ENCODE measurements at regions not wholly inside any gene's neighbourhood (a gene's known extent, or its start where the extent isn't known, plus 50 kb on each side); places are given as distances from the start of the nearest gene placed in this dataset.
"Not testable (repeated sequence)": the region's sequence is repeated elsewhere in the genome, so short reads cannot be mapped to it uniquely, and the experiment has no call there.

DNA sequence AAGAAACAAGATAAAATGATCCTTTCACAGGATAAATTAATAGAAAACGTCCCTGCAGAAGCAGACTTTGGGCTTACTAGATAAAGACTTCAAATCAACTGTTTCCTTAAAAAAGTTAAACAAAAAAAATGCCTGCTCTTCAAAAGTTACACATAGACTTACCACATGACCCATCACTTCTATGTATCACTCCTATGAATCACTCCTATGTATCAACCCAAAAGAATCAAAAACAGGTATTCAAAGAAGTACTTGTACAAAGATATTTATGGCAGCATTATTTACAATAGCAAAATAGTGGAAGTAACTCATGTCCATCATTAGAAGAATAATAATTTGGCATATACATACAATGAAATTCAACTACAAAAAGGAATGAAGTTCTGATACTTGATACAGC, 56.3 kb upstream of the PRDM9 start:
- no peak for DNase-seq

DNA sequence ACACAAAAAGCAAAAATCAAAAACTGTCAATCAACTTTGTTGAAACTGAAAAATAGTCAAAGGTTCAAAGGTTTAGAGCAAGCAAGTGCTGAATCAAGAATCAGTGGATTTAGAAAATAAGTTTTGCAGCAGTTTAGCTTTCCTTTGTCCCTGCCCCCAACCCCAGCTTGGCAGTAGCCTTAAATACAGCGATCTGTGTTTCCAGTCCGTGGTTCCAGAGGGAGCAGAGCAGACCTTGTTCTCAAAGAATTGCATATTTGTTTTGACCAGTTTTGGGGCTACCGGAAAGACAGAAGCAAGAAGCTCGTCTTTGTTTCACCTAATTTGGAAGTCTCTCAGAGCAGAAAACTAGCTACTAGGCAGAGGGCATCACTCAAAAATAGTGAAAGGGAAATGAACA, 57.2 kb upstream of the PRDM9 start:
- no peak for DNase-seq

DNA sequence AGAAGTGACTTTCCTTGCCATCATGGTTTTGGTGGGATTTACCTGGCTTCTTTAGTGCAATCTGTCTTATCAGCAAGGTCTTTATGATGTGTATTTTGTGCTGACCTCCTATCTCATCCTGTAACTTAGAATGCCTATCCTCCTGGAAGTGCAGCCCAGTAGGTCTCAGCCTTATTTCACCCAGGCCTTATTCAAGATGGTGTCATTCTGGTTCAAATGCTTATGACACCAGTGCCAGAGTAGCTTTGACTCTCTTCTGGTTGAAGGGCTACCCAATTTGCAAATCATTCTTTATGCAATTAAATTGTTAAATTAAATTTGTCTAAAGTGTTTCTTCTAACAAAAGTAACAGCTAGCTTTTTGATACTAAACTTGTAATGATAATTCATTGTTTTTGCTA, 58.8 kb upstream of the PRDM9 start:
- DNase-seq: no peak

DNA sequence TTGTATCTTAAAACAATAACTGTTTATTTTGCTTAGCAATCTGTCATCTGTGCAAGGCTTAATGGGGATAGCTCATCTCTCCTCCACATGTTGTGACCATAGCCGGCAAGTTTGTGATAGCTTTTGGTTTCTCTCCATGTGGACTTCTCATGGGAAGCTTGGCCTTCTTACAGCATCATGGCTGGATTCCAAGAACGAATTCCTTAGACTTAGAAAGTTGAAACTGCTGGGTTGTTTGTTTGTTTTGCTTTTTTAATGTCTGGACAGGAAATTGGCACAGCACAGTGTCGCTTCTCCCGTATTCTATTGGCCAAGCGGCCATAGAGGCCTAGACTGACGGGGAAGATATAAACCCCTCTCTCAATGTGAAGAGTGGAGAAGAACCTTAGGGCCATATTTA, 61.0 kb upstream of the PRDM9 start:
- no peak for DNase-seq

DNA sequence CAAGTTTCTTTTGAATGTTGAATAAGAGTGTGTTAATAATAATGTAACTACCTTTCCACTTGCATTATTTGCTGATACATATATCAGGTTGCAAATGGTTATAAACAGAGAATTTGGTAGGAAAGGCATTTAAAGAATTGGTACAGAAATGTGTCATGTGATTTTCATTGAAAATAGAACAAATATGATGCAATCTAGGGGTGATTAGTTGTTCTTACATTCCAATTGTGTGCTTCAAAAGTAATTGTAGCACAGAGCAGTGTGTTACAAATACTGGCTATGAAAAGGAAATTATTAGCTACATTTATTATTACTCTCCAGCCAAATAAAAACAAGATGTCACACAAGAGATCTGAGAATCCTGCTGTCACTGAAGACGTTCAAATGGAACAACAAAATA, 61.8 kb upstream of the PRDM9 start:
- no peak for DNase-seq

DNA sequence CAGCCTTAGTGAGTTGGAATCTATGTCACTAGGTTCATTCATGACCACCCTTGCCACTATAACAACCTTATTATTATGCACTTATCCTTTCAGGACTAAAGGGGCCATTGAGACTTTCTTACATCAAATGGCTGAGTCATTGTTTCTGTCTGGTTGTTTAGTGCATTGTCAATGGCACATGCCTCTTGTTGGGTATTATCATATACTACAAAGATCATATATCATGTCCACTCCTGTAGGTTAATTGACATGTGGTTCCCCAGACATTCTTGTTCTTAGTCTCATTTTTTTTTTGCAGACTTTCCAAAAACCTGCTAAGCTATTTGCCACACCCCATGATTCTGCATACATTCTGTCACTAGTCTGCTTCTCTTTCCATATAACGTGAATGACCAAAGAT, 66.7 kb upstream of the PRDM9 start:
- no peak for DNase-seq

DNA sequence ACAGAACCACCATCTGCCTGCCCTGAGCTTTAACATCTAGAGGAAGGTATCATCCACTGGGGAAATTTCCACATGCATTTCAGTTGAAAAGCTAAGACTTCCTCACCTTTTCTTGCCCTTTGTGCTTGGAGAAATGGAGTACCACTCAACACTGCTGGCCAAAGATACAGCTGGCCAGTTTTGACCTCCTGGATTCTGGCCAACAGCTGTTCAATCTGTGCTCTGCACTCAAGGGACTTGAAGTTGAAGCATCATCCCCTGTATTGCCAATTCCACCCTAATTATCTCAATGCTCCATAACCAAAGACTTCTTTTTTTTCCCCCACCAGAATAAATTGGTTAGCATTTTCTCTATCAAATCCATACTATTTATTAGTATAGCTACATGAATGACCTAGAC, 70.4 kb upstream of the PRDM9 start:
- no peak for DNase-seq

DNA sequence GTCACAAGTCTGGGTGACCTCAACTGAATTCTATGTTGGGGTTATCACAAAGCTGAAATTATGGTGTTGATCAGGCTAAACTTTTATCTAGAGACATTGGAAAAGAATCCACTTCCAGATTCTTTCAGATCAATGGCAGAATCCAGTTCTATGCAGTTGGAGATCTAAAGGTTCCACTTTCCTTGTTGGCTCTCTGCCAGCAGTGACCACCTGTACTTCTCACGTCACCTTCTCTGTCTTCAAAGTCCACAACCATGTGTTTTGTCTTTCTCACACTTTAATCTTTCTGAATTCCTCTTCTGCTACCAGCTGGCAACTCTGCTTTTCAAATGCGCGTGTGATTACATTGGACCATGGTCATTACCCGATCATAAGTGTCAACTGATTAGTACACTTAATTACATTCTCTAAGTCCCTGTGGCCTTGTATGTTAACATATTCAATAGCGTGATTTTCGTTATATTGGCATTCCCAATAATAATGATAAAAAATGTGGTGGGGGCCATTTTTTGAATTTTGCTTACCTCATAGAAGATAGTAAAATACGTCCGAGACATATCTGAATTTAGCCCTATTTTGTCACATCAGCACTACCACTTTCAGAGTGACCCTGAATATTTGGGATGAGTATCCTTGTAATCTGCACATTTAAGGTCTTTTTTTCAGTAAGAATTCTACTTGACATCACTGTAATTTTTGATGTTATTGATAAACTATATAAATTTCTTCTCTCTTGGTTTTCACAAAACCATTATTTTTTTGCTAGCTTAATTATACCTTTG, 73.7 kb upstream of the PRDM9 start:
- DNase-seq: no peak

DNA sequence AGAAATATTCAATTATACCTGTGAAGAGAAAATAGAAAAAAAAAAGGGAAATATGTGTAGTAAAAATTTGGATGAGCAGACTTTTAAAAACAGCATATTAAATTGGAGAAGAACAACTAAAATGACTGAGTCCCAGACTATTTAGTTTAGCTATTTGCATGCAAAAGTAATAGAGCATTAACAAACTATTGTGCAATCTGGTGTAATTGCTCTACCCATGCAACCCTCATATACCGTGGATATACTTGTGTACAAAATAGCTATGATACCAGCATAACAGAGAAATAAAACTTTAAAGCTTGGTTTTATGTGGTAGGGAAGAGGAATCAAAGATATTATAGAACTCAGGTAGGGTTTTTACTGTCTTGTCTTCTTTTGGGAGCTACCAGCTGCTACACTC, 78.7 kb upstream of the PRDM9 start:
- no peak for DNase-seq

DNA sequence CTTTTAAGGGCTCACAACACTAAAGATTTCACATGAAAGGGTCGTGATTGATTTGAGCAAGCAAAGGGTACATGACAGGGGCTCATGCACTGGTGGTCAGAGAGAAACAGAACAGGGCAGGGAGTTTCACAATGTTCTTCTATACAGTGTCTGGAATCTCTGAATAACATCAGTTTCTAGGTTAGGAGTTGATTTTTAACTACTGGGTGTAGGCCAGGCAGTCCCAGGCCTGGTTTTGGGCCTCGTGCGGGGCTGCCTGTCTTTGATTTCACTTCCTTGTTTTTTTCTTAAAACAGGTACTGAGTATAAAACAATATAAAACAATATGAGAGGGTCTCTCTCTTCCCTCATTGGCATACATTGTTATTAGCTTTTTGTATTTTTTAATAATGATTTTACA, 87.2 kb upstream of the PRDM9 start:
- not testable (repeated sequence) for DNase-seq

DNA sequence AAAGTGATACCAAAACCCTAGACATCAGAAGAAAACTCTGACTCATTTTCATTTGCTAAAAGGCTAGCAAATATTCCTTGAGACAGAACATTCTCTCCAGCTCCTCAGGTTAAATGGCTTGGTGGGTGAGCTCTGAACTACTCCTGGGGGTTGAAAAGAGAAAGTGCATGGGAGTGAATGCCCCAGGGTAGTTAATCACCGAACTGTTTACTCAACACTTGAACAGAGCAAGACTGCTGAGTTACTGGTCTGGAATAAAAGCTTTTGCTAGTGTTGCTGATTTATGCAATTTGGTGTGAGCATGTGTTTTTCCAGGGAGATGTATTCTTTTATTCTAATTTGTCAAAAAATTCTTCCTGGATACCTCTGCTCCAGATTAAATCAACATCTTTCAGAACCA, 88.3 kb upstream of the PRDM9 start:
- no peak for DNase-seq

DNA sequence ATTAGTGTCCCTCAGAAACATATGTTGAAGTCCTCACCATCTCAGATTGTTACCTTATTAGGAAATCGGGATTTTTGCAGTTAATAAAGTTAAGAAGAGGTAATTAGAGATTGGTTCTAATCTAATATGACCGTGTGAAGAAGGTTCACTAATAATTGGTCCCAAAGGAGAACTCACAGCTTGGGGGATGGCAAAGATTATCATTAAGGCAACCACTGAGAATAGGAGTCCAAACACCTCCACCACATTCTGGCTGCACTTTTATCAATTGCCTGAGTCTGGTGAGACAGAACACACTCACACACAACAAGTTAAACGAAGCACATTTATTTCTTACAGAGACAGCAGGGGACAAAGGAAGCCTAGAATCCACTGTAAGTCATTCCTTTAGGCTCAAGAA, 94.9 kb upstream of the PRDM9 start:
- no peak for DNase-seq

DNA sequence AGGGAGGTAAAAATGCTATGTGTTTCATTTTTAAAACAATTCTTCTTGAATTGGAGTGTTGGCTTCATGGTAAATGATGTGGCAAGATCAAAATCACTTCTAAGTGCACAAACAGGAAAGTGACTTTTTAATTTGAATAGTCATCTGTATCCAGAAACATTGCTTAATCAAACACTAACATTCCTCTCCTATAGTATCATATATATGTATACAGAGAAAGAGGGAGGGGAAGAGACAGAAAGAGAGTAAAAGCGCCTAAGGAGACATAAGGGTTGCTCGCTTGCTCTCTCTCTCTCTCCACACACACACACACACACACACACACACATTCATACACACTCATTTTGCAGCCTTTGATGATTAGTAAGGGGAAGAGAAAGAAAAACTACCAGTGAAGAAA, 95.4 kb upstream of the PRDM9 start:
- no peak for DNase-seq

DNA sequence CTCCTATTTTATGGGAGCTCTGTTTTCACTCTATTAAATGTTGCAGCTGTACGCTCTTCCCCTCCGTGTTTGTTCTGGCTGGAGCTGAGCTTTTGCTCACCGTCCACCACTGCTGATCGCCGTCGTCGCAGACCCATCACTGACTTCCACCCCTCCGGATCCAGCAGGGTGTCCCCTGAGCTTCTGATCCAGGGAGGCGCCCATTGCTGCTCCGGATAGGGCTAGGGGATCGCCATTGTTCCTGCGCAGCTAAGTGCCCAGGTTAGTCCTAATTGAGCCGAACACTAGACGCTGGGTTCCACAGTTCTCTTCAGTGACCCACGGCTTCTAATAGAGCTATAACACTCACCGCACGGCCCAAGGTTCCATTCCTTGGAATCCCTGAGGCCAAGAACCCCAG, 96.2 kb upstream of the PRDM9 start:
- DNase-seq: no peak

DNA sequence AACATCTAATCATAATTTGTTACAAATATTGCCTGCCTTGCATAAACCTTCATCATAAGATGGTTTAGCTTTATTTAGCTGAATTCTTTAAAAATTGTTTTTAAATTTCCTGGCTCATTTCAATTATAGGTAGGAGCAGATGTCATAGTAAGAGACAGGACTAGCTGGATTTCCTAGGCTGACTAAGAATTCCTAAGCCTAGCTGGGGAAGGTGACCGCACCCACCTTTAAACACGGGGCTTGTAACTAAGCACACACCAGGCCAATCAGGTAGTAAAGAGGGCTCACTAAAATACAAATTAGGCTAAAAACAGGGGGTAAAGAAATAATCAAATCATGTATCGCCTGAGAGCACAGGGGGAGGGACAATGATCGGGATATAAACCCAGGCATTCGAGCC, 96.6 kb upstream of the PRDM9 start:
- DNase-seq: not testable (repeated sequence)

DNA sequence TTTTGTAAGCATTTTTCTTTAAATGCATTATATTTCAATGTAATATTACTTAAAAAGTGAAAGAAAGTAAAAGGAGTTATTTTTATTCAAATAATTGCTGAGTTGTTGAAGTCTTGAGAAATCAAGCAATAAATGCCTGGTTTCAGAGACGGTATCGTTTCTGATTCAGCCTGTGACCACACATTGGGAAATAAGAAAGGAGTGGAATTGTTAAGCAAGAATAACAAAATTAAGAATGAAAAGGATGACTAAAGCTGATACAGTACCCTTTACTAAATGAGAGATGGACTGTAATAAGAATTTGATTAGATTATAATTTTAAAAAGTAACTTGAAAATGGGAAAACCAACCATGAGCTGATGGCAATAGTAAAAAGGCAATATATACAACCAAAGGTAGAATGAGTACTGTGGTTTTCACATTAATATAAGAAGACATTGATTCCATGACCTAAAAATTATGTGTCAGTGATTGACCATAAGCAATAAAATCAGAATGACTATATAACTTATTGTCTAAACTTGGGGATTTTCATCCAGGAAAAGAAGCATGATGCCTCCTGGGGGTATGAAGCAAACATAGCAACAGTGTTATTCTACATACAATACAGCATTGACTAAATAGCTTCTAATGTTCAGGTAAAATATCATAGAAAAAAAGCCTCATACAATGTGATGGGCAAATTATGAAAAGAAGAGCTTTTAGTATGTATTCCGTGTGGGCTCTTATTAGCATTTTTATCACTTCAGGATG, 101.9 kb upstream of the PRDM9 start:
- DNase-seq: no peak

DNA sequence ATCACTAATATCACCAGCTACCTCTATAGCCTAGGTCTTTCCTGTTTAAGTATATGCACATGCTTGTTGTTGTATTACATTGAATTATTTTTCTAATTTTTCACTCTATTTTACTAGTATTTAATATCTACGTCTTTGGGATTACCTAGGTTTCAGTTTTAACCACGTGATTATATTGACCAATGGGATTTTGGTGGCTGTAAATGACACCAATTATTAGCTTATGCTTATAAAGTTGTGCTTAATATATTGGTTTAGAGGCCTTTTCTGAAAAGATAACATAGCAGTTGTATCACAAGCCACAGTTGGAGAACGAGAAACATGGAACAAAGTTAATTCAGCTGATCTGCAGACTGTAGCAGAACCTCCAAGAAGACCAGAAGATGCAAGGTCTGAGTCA, 104.8 kb upstream of the PRDM9 start:
- no peak for DNase-seq

DNA sequence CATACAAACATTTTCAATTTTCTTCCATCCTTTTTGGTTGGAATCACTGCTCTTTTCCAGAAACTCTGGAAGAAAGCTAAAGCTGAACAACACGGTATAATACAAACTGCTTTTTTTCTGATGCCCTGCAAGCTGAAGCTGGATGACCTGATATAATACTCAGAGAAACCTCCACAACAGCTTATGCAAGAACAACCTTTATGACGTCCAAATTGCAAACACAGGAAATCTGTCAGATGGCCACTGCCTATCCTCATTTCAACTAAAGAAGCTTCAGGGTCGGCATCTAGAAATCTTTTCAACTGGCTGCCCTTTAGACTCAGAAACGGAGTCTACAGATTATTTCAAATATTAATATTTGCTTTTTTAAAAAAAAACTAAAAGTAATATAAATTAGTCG, 106.5 kb upstream of the PRDM9 start:
- DNase-seq: no peak

DNA sequence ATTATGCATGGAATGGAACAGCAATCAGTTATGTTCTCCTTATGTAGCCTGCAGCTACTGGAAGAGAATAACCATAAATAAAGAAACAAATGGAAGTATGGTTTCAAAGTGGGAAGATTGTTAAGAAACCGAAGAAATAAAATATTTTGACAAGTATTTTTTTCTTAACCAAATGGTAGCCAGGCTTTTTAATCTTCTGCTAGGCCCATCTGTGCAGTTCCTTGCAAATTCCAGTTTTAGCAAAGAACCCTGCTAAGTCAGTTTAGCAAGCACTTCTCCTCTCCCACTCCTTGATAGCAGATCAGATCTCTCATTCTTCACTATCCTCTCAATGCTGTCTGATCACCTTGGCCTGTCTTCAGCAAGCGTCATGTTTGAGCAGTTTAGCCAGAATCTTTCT, 111.1 kb upstream of the PRDM9 start:
- no peak for DNase-seq

DNA sequence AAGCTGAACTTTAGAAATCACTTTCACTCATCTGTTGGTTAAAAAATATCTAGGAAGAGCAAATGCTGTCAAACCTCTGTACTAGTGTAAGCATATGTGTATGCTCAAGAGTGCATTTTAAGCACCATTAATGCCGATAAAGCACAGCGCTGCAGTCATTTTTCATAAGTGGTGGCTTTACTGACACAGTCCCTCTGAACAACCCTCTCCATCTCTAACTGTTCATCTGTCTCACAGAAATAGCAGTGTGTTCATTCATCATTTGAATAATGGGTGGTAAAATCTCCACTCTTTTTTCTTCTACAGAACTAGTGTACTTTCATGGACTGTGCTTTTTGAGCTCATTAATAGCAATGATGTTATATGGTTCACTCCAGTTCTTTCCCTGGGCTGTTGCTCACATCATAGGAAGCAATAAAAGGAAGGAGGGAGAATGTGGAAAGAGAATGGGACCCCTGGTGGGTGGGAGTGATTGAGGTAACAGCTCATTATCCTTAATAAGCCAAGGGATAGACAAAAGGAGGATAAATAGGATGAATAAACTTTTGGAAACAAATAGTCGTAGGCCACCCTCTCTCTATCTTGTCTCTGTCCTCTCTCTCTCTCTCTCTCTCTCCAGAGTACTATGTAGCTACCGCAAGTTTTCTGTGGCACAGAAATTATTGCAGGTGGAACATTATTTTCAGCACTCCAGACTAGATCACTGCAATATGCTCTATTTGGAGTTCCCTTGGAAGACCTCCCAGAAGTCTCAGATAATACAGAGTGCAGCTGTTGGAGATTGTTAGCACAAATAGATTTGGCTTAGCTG, 117.9 kb upstream of the PRDM9 start:
- DNase-seq: no peak

DNA sequence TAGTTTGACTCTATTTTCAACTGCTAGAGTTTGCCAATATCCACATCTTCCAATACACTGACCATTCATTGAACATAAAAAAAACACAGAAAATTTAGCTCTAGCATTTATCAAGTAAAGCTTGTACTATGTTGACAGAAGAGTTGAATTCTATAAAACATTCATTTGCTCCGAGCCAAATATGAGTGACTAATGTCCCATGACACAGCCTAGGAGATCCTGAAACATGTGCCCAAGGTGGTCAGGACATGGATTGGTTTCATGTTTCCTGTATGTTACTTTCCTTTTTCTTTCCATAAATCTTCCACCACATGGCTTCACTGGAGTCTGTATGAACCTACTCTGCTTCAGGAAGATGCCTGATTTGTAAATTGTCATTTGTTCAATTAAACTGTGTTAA, 122.4 kb upstream of the PRDM9 start:
- DNase-seq: no peak

DNA sequence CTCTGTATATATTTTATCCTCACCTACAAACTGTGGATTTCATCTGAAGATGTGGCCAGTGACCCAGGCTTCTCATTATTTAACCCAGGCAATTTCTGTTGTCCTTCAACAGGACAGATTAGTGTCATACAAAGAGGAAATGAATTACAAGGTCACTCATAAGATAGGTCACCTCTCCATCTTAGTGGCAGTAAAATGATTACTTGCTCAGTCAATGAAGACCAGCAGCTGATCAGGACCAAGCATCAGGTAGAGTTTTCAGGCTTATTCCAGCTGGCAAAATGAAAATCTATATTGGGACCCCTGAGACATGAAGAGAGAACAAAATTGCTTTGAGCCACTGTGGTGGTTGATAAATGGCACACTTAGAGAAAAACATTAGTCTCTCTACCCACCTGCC, 135.2 kb upstream of the PRDM9 start:
- DNase-seq: no peak

DNA sequence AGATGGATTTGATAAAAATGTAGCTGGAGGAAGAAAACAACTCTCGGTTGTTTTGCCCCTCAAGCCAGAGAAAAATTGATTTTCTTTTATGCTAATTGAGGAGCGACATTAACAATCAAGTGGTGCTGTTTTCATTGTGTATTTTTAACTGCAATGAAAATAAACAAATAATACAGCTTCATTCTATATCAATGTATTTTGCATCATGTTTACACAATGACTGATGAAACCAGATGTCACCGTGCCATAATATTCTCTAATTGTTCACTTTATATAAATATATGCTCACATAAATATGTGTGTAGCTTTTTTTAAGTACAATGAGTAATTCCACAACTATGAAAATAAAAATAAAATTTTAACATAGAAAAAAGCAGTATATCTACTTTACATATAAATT, 139.0 kb upstream of the PRDM9 start:
- no peak for DNase-seq

DNA sequence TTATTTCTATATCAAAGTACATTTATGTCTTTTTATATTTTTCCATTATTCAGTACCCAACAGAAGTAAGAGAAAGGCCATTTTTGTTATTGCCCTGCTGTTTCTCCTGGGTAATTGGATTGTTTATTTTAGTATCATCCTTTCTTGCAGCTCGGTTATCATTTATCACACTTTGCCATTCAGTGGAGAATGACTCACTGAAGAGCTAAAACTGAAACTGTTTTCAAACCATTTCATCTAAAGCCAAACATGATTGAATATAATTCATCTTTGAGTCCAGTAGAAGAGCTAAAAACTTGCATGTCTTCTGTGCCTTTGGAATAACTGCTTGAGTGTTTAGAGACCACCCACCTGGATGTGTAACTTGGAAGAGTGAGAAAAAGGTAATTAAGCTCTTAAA, 139.5 kb upstream of the PRDM9 start:
- DNase-seq: no peak
